ENCODE measurements at regions not wholly inside any gene's neighbourhood (a gene's known extent, or its start where the extent isn't known, plus 50 kb on each side); places are given as distances from the start of the nearest gene placed in this dataset.

- no peak for DNase-seq (ENCODE audit: low read depth, low spot score)
These were observed 423.9 kb upstream of the USP24 start for GRCh38 chr1:55639051-55639450.

- DNase-seq (ENCODE audit: low read depth, low spot score), result no peak
These were observed 421.5 kb upstream of the USP24 start for GRCh38 chr1:55636696-55637095.

- no peak for DNase-seq (ENCODE audit: low read depth, low spot score)
These were observed 420.7 kb upstream of the USP24 start for GRCh38 chr1:55635856-55636255.

DNA sequence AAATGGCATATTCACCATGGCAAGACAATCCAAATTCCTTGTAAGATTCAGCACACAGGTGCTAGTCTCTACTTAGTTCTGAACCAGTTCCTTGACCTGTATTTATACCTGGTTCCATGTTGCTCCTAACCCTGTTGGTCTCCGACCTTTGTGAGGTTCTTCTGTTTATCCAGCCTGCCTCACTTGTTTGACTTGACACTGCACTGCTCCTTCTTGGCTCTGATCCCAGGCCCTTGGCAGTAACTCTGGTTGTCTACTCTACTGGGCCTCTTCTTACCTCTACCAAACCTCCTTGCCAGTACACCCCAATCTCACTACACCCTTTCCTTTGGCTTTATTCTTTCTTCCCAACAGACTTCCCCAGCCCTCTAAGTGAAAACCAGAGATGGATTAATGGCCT lies 419.4 kb upstream of the USP24 start:
- no peak for DNase-seq (ENCODE audit: low read depth, low spot score)

GRCh38 chr1:55632906-55633305 lies 417.7 kb upstream of the USP24 start:
- DNase-seq (ENCODE audit: low read depth, low spot score), result no peak

GRCh38 chr1:55632058-55632457 lies 416.9 kb upstream of the USP24 start:
- DNase-seq (ENCODE audit: low read depth, low spot score), result no peak

DNA sequence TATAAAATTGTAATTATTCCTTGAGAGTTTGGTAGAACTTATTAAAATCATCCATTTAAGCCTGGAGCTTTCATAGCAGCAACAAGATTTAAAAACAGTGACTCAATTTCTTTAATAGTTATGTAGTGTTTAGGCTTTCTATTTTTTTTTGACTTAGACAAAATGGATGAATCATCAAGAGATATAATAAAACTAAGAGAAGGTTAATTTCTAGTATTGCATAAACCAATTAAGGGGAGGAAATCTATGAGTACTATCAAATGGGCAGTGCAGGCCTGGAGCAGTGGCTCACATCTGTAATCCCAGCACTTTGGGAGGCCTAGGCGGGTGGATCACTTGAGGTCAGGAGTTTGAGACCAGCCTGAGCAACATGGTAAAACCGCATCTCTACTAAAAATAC lies 416.3 kb upstream of the USP24 start:
- no peak for DNase-seq (ENCODE audit: low read depth, low spot score)

GRCh38 chr1:55626326-55626725 lies 411.2 kb upstream of the USP24 start:
- no peak for DNase-seq (ENCODE audit: low read depth, low spot score)

- DNase-seq (ENCODE audit: low read depth, low spot score), result no peak
These were observed 409.6 kb upstream of the USP24 start for GRCh38 chr1:55624766-55625165.

DNA sequence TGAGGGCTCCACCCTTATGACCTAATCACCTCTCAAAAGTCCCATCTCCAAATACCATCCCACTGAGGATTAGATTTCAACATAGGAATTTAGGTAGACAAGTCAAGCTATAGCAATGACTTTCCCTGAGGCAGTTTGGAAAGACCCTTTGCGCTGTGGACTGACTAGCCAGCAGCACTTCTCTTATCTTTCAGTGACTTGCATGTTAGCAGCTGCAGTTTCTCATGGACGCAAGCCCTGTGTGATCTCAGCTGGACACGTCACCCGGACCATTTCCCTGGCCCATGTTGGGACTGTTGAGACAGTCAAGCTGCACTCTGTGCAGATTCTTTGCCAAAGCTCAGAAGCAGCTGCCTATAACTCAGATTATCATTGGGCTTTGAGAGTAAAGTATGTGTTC lies 408.1 kb upstream of the USP24 start:
- DNase-seq (ENCODE audit: low read depth, low spot score), result no peak

DNA sequence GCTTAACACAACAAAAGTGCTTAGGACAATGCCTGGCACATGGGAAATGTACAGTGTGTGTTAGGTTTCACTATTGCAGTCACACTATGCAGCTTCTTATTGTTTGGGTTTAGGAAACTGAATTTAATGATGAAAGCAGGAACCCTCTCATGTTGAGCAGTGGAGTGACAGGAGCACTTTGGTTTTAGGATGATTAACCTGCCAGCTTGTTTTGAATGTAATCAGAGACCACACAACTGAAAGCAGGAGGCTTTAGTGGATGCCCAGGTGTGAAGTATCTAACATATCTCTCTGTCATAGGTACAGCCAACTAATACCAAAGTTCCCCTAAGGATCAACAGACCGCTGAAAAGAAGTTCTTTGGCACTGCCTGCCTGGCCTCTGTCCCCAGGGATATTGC lies 406.9 kb upstream of the USP24 start:
- no peak for DNase-seq (ENCODE audit: low read depth, low spot score)

DNA sequence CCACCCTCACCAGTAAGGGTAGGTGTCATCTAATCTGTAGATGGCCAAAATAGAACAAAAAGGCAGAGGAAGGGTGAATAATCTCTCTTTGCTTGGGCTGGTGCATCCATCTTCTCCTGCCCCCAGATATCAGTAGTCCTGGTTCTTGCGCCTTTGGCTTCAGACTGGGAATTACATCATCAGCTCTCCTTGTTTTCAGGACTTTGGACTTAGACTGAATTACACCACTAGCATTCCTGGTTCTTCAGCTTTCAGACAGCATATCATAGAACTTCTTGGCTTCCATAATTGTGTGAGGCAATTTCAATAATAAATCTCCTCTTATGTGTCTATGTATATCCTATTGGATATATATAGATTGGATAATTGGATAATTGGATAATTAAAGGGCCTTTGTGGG lies 403.0 kb upstream of the USP24 start:
- DNase-seq (ENCODE audit: low read depth, low spot score), result no peak

DNA sequence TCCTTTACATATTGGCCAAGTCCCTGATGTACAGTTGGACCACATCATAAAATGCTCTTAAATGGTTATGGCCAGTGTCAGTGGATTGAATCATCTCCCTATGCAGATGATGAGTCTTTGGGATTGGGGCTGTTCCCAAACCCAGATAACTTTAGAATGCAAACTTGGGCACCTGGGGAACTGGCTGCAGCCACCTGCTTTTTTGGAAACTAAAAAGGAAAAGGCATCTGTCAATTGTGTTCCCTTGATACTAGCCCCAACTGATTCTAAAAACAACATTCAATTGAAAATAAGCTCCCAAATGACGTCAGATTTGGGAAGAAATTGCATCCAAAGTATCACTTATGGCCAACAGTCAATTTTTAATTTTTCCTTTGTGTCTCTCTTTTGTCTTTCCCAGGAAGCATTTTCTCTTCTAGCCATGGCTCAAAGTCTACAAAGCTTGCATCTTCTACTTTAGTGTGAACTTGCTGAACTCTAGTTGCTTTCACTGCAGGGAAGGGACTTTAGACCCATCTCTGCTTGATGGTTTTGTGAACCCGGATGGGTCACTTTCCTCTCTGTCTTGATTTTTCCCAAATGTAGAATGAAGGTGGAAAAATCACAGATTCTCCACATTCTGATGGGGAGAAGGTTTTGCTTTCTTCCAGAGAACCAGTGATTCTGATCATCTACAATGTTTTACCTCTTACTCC lies 402.3 kb upstream of the USP24 start:
- no peak for DNase-seq (ENCODE audit: low read depth, low spot score)

- DNase-seq (ENCODE audit: low read depth, low spot score), result no peak
These were observed 397.8 kb upstream of the USP24 start for GRCh38 chr1:55612988-55613387.

DNA sequence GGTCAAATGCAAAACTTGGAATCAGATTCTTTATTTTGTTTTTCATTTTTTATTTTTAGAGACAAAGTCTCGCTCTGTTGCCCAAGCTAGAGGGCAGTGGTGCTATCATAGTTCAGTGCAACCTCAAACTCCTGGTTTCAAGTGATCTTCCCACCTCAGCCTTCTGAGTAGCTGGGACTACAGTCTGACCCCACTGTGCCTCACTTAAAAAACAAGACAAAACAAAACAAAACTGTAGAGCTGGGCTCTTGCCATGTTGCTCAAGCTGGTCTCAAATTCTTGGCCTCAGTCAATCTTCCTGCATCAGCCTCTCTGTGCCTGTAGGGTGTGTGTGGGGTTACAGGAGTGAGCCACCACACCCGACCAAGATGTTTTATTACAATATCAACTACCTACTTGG lies 396.0 kb upstream of the USP24 start:
- DNase-seq (ENCODE audit: low read depth, low spot score), result no peak

- no peak for DNase-seq (ENCODE audit: low read depth, low spot score)
These were observed 395.0 kb upstream of the USP24 start for GRCh38 chr1:55610203-55610602.

DNA sequence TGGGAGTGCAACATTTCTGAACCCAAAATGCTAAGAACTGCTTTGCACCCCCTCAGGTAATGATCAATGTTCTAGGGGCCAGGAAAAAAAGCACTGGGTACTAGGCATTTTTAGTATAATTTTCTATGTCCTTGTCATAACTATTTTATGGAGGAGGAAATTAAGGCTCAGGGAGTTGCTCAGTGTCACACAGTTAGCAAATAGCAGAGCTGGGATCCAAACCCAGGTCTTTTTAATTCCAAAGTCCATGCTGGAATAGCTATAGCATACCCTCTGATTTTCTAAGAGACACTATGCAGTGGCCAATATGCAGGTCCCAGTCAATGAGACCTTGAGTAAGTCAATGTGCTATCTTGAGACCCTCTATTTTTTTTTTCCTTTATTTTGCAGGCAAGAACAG lies 394.5 kb upstream of the USP24 start:
- no peak for DNase-seq (ENCODE audit: low read depth, low spot score)

DNA sequence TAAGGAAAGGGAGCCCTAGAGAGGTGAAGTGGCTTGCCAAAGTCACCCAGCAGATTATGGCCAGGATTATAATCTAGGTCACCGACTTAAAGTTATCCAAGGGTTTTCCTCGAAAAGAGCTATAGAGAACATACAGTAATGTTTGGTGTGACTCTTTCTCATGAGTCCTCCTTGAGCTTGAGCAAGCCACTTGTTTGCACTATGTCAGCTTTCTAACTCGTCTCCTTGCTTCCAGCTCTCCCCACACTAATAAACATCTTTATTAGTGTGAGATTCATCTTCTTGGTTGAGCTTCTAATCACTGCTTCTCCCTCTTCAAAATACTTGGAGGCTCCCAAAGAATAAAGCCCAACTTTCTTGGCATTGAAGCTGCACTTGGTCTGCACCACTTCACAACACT lies 390.0 kb upstream of the USP24 start:
- no peak for DNase-seq (ENCODE audit: low read depth, low spot score)

GRCh38 chr1:55604749-55605148 lies 389.6 kb upstream of the USP24 start:
- no peak for DNase-seq (ENCODE audit: low read depth, low spot score)

DNA sequence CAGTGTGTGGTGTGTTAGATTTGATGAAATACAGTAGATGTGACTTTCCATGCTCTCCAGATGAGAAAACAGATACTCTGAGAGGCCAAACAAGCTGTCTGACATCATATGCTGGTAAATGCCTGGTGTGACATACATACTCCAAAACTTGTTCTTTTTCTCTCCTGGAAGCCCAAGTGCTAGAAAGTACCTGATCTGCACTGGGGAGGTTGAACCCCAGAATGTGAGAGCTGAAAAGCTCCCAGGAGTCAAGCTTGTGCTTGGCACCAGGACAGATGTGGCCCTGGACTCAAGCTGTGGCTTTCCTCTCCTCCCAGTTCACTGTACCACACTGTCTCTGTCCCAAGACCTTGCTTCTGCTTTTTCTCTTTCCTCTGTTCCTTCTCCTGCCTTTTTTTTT lies 389.0 kb upstream of the USP24 start:
- no peak for DNase-seq (ENCODE audit: low read depth, low spot score)

- no peak for DNase-seq (ENCODE audit: low read depth, low spot score)
These were observed 385.1 kb upstream of the USP24 start for GRCh38 chr1:55600242-55600641.

- DNase-seq (ENCODE audit: low read depth, low spot score), result no peak
These were observed 382.7 kb upstream of the USP24 start for GRCh38 chr1:55597910-55598309.

DNA sequence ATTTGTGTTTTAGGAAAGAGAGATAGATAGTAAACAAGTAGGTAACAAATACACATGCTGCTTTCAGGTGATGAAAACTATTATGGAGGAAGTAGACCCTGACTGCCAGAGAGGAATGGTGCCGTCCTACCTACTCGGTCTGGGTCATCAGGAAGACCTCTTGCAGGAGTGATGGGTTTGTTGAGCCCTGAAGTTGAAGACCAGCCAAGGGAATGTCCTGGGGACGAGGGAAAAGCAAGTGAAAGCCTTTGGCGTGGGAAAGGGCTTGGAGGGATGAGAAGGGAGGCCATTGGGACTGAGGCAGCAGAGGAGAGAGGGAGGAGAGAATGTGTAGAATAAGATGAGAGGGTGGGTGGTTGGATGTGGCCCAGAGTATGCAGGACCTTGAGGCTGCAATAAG lies 379.5 kb upstream of the USP24 start:
- no peak for DNase-seq (ENCODE audit: low read depth, low spot score)

GRCh38 chr1:55593298-55593697 lies 378.1 kb upstream of the USP24 start:
- no peak for DNase-seq (ENCODE audit: low read depth, low spot score)

Measured in pulmonary artery endothelial cell (primary cell).